B cell (primary cell): ENCODE measurements at regions not wholly inside any gene's neighbourhood (a gene's known extent, or its start where the extent isn't known, plus 50 kb on each side); places are given as distances from the start of the nearest gene placed in this dataset.

ENCODE experiments used
- ATAC-seq: fragments of 200-7000 bp; cut with Tn5 transposase; one replicate; pipeline ENCODE4 v1.10.0; 2021; ENCODE audit warnings: low read depth, mild to moderate bottlenecking, moderate number of reproducible peaks, moderate library complexity
- CTCF ChIA-PET: fragments of 350-600 bp; sonication (Branson Sonifier 250); formaldehyde crosslinking; loops from one replicate; lab custom pipeline; 2021; ENCODE audit warnings: antibody characterized with exemption, inconsistent platforms; lab: Charles Lee
- POLR2A ChIA-PET: fragments of 350-600 bp; sonication (Branson Sonifier 250); formaldehyde crosslinking; loops from one replicate; lab custom pipeline; 2021; ENCODE audit warnings: antibody characterized with exemption; lab: Charles Lee
- DNase-seq: peaks from one replicate; pipeline ENCODE4 v3.0.0; 2013
- H2AFZ ChIP-seq: 2 replicates; pipeline ENCODE4 v1.6.1; 2012; ENCODE audit warnings: mild to moderate bottlenecking, low read depth, low read length; ENCODE audit not compliant: insufficient read depth, poor library complexity, severe bottlenecking
- H3K27ac ChIP-seq, 2 donors: 1 replicate in 1 of 2; 2 replicates in 1 of 2; pipeline ENCODE4 v1.5.1; 2012 to 2013; ENCODE audit warnings: low read length in 2 of 2, mild to moderate bottlenecking in 2 of 2, moderate library complexity in 1 of 2
- H3K27me3 ChIP-seq, 4 experiments: fragments of 200-600 bp in 1 of 4; sonication (generic) in 1 of 4; replicated peaks in 1 of 4; 1 replicate in 2 of 4; 2 replicates in 2 of 4; pipeline versions ENCODE4 v1.6.1 to v1.7.0; 2013 to 2016; ENCODE audit warnings: low read length in 3 of 4, mild to moderate bottlenecking in 2 of 4, mixed read lengths in 1 of 4, moderate library complexity in 1 of 4; ENCODE audit not compliant: insufficient read depth in 4 of 4, control insufficient read depth in 3 of 4; ENCODE audit errors: control extremely low read depth in 1 of 4
- H3K36me3 ChIP-seq, 2 experiments: replicated peaks in 1 of 2; 1 replicate in 1 of 2; 2 replicates in 1 of 2; pipeline versions ENCODE4 v1.6.1 to v1.7.1; 2013; ENCODE audit warnings: low read length in 1 of 2; ENCODE audit not compliant: insufficient read depth in 2 of 2, control insufficient read depth in 1 of 2; ENCODE audit errors: control extremely low read depth in 1 of 2, extremely low read depth in 1 of 2
- H3K4me1 ChIP-seq, 2 donors: fragments of 200-600 bp in 1 of 2; sonication (generic) in 1 of 2; 1 replicate in 1 of 2; 2 replicates in 1 of 2; pipeline versions ENCODE4 v1.5.1 to v1.6.1; 2013 to 2017; ENCODE audit warnings: low read length in 2 of 2; ENCODE audit not compliant: control insufficient read depth in 2 of 2, insufficient read depth in 2 of 2
- H3K4me2 ChIP-seq: replicated peaks from 2 replicates; pipeline ENCODE3; 2012; ENCODE audit warnings: mild to moderate bottlenecking, low read depth, low read length; ENCODE audit not compliant: poor library complexity, severe bottlenecking
- H3K4me3 ChIP-seq, 5 experiments: fragments of 200-600 bp in 1 of 5; sonication (generic) in 1 of 5; 1 replicate in 3 of 5; 2 replicates in 2 of 5; pipeline versions ENCODE4 v1.5.1 to v1.7.0; 2011 to 2016; ENCODE audit warnings: low read length in 4 of 5, mild to moderate bottlenecking in 4 of 5, low read depth in 2 of 5, control low read depth in 1 of 5, moderate library complexity in 1 of 5; ENCODE audit not compliant: insufficient read depth in 1 of 5; ENCODE audit errors: control extremely low read depth in 1 of 5, extremely low read depth in 1 of 5
- H3K79me2 ChIP-seq: fragments of 200-600 bp; sonication (generic); one replicate; pipeline ENCODE4 v1.6.0; 2016; ENCODE audit warnings: low read length; ENCODE audit not compliant: control insufficient read depth, insufficient read depth
- H3K9ac ChIP-seq: fragments of 200-600 bp; sonication (generic); 2 replicates; pipeline ENCODE4 v1.6.1; 2017; ENCODE audit warnings: mild to moderate bottlenecking, low read length, moderate library complexity
- H3K9me3 ChIP-seq, 3 donors: one replicate each; pipeline versions ENCODE4 v1.6.1 to v1.7.1; 2013; ENCODE audit warnings: low read length in 2 of 3; ENCODE audit not compliant: control insufficient read depth in 2 of 3, insufficient read depth in 1 of 3; ENCODE audit errors: control extremely low read depth in 1 of 3
- H4K20me1 ChIP-seq: 2 replicates; pipeline ENCODE4 v1.6.0; 2012; ENCODE audit warnings: mild to moderate bottlenecking, low read length; ENCODE audit not compliant: insufficient read depth, control insufficient read depth, poor library complexity, severe bottlenecking
- H3K27ac Mint-ChIP-seq: one replicate; pipeline ENCODE4 v1.8.0; 2021; ENCODE audit warnings: mixed read lengths
- H3K27me3 Mint-ChIP-seq: one replicate; pipeline ENCODE4 v1.8.0; 2021; ENCODE audit warnings: mixed read lengths
- H3K4me1 Mint-ChIP-seq: one replicate; pipeline ENCODE4 v1.8.0; 2021; ENCODE audit warnings: mixed read lengths
- H3K4me3 Mint-ChIP-seq: one replicate; pipeline ENCODE4 v1.8.0; 2021; ENCODE audit warnings: mixed read lengths
- H3K9me3 Mint-ChIP-seq: one replicate; pipeline ENCODE4 v1.8.0; 2022; ENCODE audit warnings: mixed read lengths; ENCODE audit not compliant: insufficient read depth
- EZH2 ChIP-seq: IDR thresholded peaks from 2 replicates; pipeline ENCODE4 v1.6.1; 2012; ENCODE audit warnings: borderline replicate concordance, low read depth, mild to moderate bottlenecking, moderate library complexity, low read length; ENCODE audit not compliant: insufficient read depth, poor library complexity, severe bottlenecking
- WGBS: methylation state at CpG from one replicate; pipeline ENCODE4 v1.1.5; 2013; ENCODE audit warnings: missing lambda C conversion rate; ENCODE audit not compliant: insufficient coverage; 5-methylcytosine and 5-hydroxymethylcytosine counted together
- intact Hi-C: fragments of 100-400 bp; cut with micrococcal nuclease; formaldehyde crosslinking; loops from one replicate; pipeline ENCODE4 v1.10.0; 2022
- TF ChIP-seq, protein P1 (sequence below): fragments of 200-600 bp; IDR thresholded peaks from one replicate; pipeline ENCODE4 v1.8.0; 2022; ENCODE audit warnings: antibody characterized with exemption, mild to moderate bottlenecking

DNA sequence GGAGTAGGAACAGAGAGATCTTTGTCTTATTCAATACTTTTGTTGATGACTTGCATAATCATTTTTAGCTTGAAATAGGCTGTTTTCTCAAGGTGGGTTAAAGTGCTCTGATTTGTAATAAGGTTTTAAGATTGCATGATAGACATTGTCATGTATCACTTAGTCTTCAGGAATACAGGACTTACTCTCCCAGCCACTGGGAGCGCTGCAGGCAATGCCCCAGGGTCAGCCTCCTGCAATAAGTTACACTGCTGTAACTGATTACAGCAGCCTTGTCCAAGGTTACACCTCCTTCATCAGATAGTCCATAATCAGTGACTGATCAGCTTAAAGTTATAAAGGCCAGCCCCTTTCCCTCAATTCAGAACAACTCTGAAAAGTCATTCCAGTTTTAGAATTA, 218.6 kb downstream of the ESM1 start:
- TF ChIP-seq EZH2, result no peak
- TF ChIP-seq, protein P1, sequence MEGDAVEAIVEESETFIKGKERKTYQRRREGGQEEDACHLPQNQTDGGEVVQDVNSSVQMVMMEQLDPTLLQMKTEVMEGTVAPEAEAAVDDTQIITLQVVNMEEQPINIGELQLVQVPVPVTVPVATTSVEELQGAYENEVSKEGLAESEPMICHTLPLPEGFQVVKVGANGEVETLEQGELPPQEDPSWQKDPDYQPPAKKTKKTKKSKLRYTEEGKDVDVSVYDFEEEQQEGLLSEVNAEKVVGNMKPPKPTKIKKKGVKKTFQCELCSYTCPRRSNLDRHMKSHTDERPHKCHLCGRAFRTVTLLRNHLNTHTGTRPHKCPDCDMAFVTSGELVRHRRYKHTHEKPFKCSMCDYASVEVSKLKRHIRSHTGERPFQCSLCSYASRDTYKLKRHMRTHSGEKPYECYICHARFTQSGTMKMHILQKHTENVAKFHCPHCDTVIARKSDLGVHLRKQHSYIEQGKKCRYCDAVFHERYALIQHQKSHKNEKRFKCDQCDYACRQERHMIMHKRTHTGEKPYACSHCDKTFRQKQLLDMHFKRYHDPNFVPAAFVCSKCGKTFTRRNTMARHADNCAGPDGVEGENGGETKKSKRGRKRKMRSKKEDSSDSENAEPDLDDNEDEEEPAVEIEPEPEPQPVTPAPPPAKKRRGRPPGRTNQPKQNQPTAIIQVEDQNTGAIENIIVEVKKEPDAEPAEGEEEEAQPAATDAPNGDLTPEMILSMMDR, result no peak
- peaks cover 21 to 53% of the 10 kb centered on the region in 2 donors for H3K4me1 ChIP-seq
- H3K36me3 ChIP-seq, result no peaks in the 10 kb centered on the region
- H3K27ac ChIP-seq, result no peak overlapping the region
- no peaks in the 10 kb centered on the region for H3K27me3 ChIP-seq
- 100% methylated on average over 1 of the region's 1 CpG for WGBS
- H3K79me2 ChIP-seq, result no peaks in the 10 kb centered on the region
- H3K4me3 ChIP-seq, result no peak overlapping the region
- no peak overlapping the region for H3K27ac Mint-ChIP-seq
- H2AFZ ChIP-seq, result no peak overlapping the region
- H3K9me3 ChIP-seq, result no peaks in the 10 kb centered on the region
- H3K4me1 Mint-ChIP-seq, result peaks cover 72% of the 10 kb centered on the region
- no peak overlapping the region for H3K4me3 Mint-ChIP-seq
- POLR2A ChIA-PET, result no interaction called here
- H3K9ac ChIP-seq, result no peak overlapping the region
- H4K20me1 ChIP-seq, result no peaks in the 10 kb centered on the region
- H3K4me2 ChIP-seq, result no peak overlapping the region
- intact Hi-C loops, result no loop called here
- CTCF ChIA-PET, result interaction anchor here (0.8 to 1.1 kb wide), 3 partner anchors 9 to 79 kb away, joined by 3 to 4 read pairs (median 3); no protein-coding TSS in a partner anchor
- H3K27me3 Mint-ChIP-seq, result no peaks in the 10 kb centered on the region
- ATAC-seq (no peak), DNase-seq (no peak)
- no peaks in the 10 kb centered on the region for H3K9me3 Mint-ChIP-seq

DNA sequence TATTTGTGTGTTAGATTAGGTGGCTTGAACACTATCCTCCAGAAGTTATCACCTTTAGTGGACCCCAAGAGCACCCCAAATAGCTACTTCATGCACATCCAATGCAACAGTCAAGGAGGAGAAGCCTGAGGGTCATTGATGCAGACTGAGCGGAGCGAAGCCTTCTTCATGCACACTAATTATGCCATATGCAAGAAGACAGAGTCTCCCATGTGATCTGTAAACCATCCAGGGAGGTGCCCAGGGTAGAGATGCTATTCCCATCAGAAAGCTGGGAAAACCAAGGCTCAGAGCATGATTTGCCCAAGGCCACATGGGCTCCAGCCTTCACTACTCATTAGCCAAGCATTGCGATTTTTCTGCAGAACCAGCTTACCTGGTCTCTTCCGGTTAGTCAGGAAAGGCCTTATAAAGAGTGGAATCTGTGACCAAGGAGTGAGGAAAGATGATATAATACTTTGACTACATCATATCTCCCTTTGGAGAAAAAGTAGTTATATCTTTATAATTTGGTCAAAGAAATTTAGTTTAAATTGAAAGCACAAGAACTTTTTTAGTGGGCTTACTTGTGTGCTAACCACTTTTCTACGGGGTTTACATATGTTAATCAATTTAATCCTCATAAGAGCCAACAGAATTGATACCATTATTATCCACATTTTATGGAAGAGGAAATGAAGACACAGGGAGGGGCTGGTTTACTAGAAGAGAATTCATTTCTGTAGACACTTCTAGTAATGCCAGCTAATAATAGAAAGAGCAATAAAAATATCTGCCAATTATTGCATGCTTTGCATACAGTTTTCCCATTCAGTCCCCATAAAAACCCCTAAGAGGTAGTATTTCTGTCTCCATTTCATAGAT, 220.0 kb downstream of the ESM1 start:
- H3K36me3 ChIP-seq, result no peaks in the 10 kb centered on the region
- ChIA-PET POLR2A (no interaction called here), CTCF (interaction anchor here (1.3 kb wide), 1 partner anchor 9 kb away, joined by 3 read pairs; no protein-coding TSS in a partner anchor)
- H3K27me3 Mint-ChIP-seq, result no peaks in the 10 kb centered on the region
- intact Hi-C loops, result no loop called here
- H3K4me3 Mint-ChIP-seq, result no peak overlapping the region
- H3K4me1 Mint-ChIP-seq, result peaks cover 68% of the 10 kb centered on the region
- no peak overlapping the region for H3K4me3 ChIP-seq
- no peak overlapping the region for H2AFZ ChIP-seq
- H3K9ac ChIP-seq, result no peak overlapping the region
- H3K4me1 ChIP-seq, result peaks cover 18 to 44% of the 10 kb centered on the region in 2 donors
- no peak for TF ChIP-seq EZH2
- TF ChIP-seq, protein P1, result no peak
- WGBS, result 100% methylated on average over 2 of the region's 5 CpGs
- no peak for DNase-seq
- no peaks in the 10 kb centered on the region for H3K79me2 ChIP-seq
- no peaks in the 10 kb centered on the region for H3K9me3 ChIP-seq
- no peaks in the 10 kb centered on the region for H3K27me3 ChIP-seq
- no peak overlapping the region for H3K27ac Mint-ChIP-seq
- H4K20me1 ChIP-seq, result no peaks in the 10 kb centered on the region
- H3K4me2 ChIP-seq, result no peak overlapping the region
- H3K9me3 Mint-ChIP-seq, result no peaks in the 10 kb centered on the region
- no peak for ATAC-seq
- H3K27ac ChIP-seq, result no peak overlapping the region
